Medulla oblongata (tissue), 1 donor: ENCODE measurements at regions not wholly inside any gene's neighbourhood (a gene's known extent, or its start where the extent isn't known, plus 50 kb on each side); places are given as distances from the start of the nearest gene placed in this dataset.
"Not testable (repeated sequence)": the region's sequence is repeated elsewhere in the genome, so short reads cannot be mapped to it uniquely, and the experiment has no call there.

ENCODE experiments used
- DNase-seq: peaks from one replicate; pipeline ENCODE4 v3.0.0-alpha.2; 2015; ENCODE audit errors: extremely low spot score

- peak; percentile 69 for DNase-seq
These were observed 132.7 kb upstream of the RCN1 start for GRCh38 chr11:31958076-31958735.

GRCh38 chr11:31957674-31958073 lies 133.2 kb upstream of the RCN1 start:
- no peak for DNase-seq

DNA sequence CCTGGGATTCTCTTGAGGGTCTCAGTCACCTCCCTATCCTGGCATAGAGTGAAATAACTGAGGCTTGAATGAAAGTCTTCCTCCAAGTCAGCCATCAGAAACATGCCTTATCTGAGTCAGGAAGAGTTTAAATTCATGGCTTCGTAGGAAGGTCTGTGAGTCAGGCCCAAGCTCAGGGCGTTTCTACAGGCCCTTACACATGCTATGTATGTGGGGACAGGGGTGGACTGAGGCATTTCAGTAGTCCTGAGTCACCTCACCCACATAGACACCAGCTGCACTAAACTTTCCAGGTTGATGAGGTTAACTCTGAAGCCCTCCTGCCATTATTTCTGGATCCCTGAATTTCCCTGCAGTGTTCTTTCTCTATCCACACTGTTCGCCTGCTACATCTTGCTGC lies 134.6 kb upstream of the RCN1 start:
- no peak for DNase-seq

DNA sequence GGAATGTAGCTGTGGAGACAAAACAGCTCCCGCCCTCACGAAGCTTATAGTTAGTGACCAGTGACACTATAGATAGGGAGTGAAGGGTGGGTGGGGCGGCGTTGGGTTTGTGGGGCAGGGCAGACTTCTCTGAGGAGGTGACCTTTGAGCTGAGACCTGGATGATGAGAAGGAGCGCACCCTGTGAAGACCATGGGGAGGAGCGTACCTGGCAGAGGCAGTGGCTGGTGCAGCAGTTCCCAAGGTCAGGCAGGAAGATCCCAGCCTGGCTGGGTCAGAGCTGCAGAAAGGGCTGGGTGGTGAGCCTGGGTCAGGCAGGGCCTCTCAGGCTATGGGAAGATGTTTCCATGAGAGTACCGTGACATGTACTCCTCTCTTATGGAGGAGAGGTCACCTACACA lies 135.0 kb upstream of the RCN1 start:
- no peak for DNase-seq

GRCh38 chr11:31953803-31954327 lies 137.0 kb upstream of the RCN1 start:
- no peak for DNase-seq

GRCh38 chr11:31949733-31950200 lies 138.6 kb upstream of the PAX6 start:
- not testable (repeated sequence) for DNase-seq

DNA sequence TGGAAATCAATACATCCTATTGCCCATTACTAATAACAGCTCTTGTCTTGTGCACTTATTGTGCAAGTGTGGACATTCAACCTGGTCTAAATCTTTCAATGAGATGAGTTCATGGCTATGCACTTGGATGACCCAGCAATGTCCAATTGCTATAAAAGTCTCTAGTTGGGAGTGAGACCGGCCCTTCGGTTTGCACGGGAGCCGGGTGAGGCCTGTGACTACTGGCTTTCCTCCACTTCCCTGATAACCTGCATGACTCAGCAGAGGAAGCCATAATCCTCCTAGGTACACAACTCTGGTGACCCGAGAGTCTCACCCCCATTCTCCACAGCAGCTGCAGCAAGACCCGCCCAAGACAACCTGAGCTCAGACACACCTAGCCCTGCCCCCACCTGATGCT lies 135.9 kb upstream of the PAX6 start:
- no peak for DNase-seq

DNA sequence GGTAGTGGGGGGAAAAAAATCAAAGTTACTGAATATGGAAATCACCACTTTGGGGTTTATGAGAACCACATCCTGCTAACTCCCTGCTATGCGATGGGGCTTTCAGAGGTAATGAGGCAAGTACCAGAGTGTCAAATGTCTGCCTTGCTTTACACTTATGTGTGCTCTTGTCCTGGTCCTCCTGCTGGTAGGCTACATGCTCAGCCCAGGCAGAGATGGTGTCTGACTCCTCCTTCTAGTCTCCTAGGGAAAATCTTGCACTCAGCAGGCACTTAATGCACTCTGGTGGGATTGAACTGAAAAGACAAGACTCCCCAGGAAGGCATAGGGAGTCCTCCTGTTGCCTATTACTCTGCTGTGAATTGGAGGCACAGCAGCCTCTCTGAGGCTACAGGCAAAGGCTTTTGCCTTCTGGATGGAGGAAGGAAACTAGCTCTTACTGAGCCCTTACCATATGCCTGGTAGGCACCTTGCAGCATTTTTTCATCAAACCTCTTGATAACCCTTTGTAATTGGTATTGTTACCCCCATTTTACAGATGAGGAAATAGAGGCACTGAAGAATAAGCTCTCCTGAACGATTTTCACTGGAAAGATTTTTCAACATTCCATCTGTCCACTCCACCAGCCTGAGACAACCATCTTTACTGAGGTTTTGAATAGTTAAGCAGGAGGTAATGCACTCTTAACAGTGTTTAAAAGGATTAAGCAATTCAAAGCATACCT lies 132.1 kb upstream of the PAX6 start:
- DNase-seq, result no peak

GRCh38 chr11:31940371-31941037 lies 129.4 kb upstream of the PAX6 start:
- no peak for DNase-seq

GRCh38 chr11:31939004-31939403 lies 127.9 kb upstream of the PAX6 start:
- DNase-seq, result no peak

DNA sequence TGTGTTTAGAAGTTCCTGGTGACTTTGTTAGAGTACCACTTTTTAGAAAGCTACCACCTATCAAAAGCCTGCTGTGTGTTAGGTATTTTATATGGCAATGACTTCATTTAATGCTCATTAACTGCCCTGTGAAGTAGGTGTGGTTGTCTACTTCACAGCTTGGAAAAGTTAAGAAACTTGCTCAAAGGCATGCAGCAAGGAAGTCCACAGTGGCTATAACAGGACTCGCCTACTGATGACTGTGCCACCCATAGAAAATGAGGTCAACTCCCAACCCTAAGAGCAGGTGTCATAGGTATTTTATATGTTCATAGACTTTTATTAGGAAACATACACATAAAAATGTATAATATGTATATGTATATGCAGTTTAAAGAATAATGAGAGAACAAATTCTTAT lies 125.2 kb upstream of the PAX6 start:
- no peak for DNase-seq

DNA sequence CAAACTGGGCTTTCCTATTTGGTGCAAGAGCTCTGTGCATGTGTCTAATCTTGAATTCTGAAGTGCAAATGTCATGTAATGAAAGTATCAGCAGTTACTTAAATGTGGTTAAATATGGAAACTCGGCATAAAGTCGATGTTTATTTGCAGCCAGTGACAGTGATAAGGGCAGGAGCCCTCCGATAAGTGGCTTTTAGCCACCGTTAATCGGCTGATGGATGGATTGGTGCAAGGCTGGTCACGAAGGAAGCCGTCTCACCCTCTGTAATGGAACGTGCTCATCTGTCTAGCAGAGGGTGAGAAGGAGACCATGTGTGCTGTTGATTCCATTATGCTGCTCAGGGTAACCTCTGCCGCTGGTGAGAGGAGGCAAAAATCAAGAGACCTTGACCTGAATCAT lies 121.8 kb upstream of the PAX6 start:
- DNase-seq, result no peak

DNA sequence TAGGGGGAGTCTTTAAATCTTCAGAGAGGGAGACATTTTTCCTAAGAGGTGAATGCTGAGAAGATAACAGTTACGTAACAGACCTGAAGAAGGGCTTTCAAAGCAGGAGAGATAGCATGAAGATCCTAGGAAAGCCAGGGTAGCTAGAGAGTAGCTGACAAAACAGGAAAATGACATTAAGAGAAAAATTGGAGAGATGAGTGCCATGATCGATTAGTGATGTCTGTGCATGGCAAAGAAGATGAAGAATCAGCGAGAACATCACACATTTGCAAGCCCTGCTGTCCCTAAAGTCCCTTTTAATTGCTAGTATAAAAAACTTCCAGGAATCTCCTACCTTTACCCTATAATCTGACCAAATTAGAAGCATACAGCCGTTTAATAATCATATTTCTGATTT lies 116.9 kb upstream of the PAX6 start:
- no peak for DNase-seq

DNA sequence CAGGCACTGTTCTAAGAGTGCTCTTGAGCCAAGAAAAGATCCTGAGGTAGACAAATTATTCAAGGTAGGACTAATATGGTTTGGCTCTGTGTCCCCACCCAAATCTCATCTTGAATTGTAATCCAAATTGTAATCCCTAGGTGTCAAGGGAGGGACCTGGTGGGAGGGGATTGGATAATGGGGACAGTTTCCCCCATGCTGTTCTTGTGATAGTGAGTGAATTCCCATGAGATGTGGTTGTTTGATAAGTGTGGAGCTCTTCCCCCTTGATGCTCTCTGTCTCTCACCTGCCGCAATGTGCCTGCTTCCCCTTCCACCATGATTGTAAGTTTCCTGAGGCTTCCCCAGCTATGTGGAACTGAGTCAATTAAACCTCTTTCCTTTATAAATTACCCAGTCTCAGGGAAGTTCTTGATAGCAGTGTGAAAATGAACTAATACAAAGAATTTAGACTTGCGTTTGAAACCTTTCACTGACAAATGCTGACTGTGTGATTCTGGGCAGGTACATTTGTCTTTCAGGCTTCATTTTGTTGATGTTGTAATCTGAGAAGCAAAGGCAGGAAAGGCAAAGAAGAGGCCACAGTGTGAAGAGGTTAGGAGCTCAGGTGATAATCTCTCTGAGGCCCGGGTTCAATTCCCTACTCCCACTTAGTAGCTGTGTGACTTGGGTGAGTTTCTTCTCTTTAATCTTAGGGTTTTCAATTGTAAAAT lies 115.8 kb upstream of the PAX6 start:
- no peak for DNase-seq

DNA sequence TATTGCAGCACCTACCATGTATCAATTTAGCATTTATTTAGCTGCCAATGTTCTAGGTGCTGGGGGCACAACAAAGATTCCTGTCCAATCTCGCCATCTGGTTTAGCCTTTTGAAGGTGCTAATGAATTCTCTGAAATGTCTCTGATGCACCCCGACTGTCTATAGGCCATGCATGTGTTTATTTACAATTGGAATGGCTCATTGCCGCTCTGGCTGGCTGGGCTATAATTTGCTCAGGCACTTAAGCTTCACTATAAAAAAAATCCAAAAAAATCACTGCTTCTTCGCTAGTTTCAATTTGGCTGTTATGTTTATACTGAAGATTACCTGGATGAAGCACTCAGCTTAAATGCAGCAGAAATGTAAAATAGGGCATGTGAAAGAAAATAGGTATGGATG lies 115.0 kb upstream of the PAX6 start:
- no peak for DNase-seq

GRCh38 chr11:31922450-31922849 lies 111.3 kb upstream of the PAX6 start:
- no peak for DNase-seq

GRCh38 chr11:31921081-31921480 lies 110.0 kb upstream of the PAX6 start:
- no peak for DNase-seq

DNA sequence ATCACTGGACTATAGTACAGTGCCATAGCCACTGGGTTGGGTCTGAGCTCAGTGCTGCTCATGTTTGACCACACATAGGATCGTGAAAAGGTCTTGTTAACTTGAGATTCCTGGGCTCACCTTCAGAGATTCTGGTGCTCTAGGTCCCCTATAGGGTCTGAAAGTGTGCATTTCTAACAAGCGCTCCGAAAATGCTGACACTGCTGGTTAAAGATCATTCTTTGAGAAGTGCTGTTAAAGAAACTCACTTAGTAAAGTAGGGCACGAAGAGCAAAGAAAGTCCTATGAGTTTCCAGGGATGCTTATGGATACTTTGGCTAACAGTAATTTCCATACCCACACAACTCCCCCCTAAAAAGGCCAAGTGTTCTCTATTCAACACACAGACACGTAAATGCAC lies 108.1 kb upstream of the PAX6 start:
- DNase-seq, result no peak

- no peak for DNase-seq
These were observed 104.7 kb upstream of the PAX6 start for GRCh38 chr11:31915867-31916266.

DNA sequence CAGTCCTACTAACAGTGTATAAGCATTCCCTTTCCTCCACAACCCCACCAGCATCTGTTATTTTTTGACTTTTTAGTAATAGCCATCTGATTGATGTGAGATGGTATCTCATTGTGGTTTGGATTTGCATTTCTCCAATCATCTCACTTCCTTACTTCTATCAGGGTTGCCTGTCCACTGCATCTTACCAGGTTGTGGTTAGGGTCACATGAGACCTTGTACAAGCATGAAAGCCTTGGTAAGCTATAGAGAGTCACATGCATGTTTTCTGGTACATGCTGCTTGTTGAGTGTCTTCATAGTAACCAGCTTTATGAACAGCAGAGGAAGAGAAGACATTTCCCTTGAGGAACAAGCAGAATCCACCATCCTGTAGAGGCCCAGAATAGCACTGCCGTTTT lies 102.9 kb upstream of the PAX6 start:
- DNase-seq, result no peak

DNA sequence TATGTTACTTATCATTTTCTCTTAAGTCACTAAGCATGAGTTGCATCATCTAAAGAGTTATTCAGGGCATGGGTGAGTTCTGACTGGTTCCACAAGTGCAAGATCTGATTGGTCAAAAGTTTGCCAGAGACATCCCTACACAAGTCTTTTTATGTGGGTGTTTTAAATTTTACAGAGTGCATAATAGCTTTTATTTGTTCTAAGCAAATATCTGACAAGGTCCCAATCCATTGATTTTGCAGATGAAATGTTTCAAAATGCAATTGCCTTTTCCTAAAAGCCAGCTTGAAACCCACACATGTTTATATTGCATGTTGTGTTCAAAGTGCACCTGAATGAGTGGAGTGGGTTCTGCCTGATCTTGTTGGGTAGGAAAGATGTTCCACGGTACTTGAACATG lies 101.7 kb upstream of the PAX6 start:
- no peak for DNase-seq

DNA sequence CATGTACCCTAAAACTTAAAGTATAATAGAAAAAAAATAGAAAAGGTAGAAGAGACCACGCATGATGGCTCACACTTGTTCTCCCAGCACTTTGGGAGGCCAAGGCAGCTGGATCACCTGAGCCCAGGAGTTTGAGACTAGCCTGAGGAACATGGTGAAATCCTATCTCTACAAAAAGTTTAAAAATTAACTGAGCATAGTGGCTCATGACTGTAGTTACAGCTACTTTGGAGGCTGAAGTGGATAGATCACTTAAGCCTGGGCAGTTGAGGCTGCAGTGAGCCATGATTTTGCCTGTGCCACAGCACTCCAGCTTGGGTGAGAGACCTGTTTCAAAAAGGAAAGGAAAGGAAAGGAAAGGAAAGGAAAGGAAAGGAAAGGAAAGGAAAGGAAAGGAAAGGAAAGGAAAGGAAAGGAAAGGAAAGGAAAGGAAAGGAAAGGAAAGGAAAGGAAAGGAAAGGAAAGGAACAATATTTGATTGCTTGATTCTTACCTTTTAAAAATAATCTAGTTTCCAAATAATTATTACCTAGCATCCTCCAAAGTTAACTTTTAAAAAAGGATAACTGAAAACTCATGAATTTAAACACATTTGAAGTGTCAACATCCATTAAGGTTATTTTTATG lies 99.9 kb upstream of the PAX6 start:
- no peak for DNase-seq
